A549 (cell line): ENCODE measurements at regions not wholly inside any gene's neighbourhood (a gene's known extent, or its start where the extent isn't known, plus 50 kb on each side); places are given as distances from the start of the nearest gene placed in this dataset.

Experiments
- ATAC-seq, 2 experiments: fragments of 200-7000 bp in 1 of 2; fragments of >200 bp in 1 of 2; cut with Nextera tagmentation in 1 of 2; cut with Tn5 transposase in 1 of 2; 3 replicates each; pipeline versions ENCODE4 v1.8.0 to v1.9.1; 2018 to 2020; ENCODE audit warnings: mild to moderate bottlenecking in 1 of 2, moderate library complexity in 1 of 2
- CTCF ChIA-PET: fragments of 300-600 bp; sonication (Branson Sonifier 250); formaldehyde crosslinking; extraction: SDS; loops from one replicate; lab custom pipeline; 2021; ENCODE audit warnings: antibody characterized with exemption, inconsistent platforms; lab: Yijun Ruan, JAX
- POLR2A ChIA-PET: fragments of 350-600 bp; formaldehyde crosslinking; extraction: SDS; loops from one replicate; lab custom pipeline; 2021; ENCODE audit warnings: antibody characterized with exemption, inconsistent platforms; lab: Yijun Ruan, JAX
- DNase-seq, 2 experiments: peaks; one replicate each; pipeline versions ENCODE4 v3.0.0 to v3.0.0-alpha.2; 2011 to 2016; ENCODE audit warnings: low read depth in 1 of 2, low spot score in 1 of 2
- FAIRE-seq: peaks from 2 replicates; lab custom pipeline; 2011; peaks lifted over from hg19 to GRCh38; lab: Jason Lieb, UNC
- H3K27ac ChIP-seq, 2 experiments: fragments of >200 bp; sonication (Bioruptor Twin); formaldehyde crosslinking; 3 replicates each; pipeline ENCODE4 v1.5.1; 2016 to 2017
- H3K4me1 ChIP-seq: fragments of >200 bp; sonication (Bioruptor Twin); formaldehyde crosslinking; 3 replicates; pipeline ENCODE4 v1.6.1; 2016
- H3K4me2 ChIP-seq: fragments of >200 bp; sonication (Bioruptor Twin); formaldehyde crosslinking; 3 replicates; pipeline ENCODE4 v1.6.1; 2016
- H3K4me3 ChIP-seq: fragments of >200 bp; sonication (Bioruptor Twin); formaldehyde crosslinking; 3 replicates; pipeline ENCODE4 v1.5.1; 2016
- H3K9me3 ChIP-seq: fragments of >200 bp; sonication (Bioruptor Twin); formaldehyde crosslinking; 3 replicates; pipeline ENCODE4 v1.6.1; 2016
- CBX2 ChIP-seq: fragments of 200-600 bp; sonication (generic); IDR thresholded peaks from 2 replicates; pipeline ENCODE4 v1.6.1; 2016; ENCODE audit warnings: low read depth, mild to moderate bottlenecking, borderline replicate concordance
- CBX8 ChIP-seq: fragments of 200-600 bp; sonication (generic); IDR thresholded peaks from 2 replicates; pipeline ENCODE4 v1.6.1; 2016
- CEBPB ChIP-seq, 2 experiments: fragments of >200 bp in 1 of 2; sonication (Bioruptor Twin) in 1 of 2; formaldehyde crosslinking in 1 of 2; IDR thresholded peaks; 2 replicates each; pipeline ENCODE4 v1.6.1; 2012 to 2016
- E2F6 ChIP-seq: IDR thresholded peaks from 2 replicates; pipeline ENCODE4 v1.6.1; 2012; ENCODE audit warnings: low read depth, borderline replicate concordance
- EHMT2 ChIP-seq: fragments of 200-600 bp; sonication (generic); IDR thresholded peaks from 2 replicates; pipeline ENCODE4 v1.6.1; 2016; ENCODE audit warnings: antibody characterized with exemption, low read depth, mild to moderate bottlenecking, moderate library complexity
- ELK1 ChIP-seq: fragments of 150-350 bp; IDR thresholded peaks from 2 replicates; pipeline ENCODE4 v1.6.1; 2014; ENCODE audit warnings: low read depth, mild to moderate bottlenecking, low read length
- FOSL2 ChIP-seq, 2 experiments: fragments of 450-650 bp in 1 of 2; fragments of >200 bp in 1 of 2; sonication (Bioruptor Twin) in 1 of 2; formaldehyde crosslinking; IDR thresholded peaks; 2 replicates each; pipeline versions ENCODE4 v1.5.0 to v1.6.1; 2016 to 2020; ENCODE audit warnings: mild to moderate bottlenecking in 1 of 2, moderate library complexity in 1 of 2
- FOXS1 ChIP-seq: fragments of 250-450 bp; sonication (Bioruptor Pico); IDR thresholded peaks from 2 replicates; pipeline ENCODE4 v1.5.0; 2020; ENCODE audit warnings: mild to moderate bottlenecking, moderate library complexity
- HOXB13 ChIP-seq: fragments of 250-450 bp; sonication (Bioruptor Pico); IDR thresholded peaks from 2 replicates; pipeline ENCODE4 v1.5.0; 2020; ENCODE audit warnings: low read depth, mild to moderate bottlenecking, moderate library complexity
- MAX ChIP-seq: IDR thresholded peaks from 2 replicates; pipeline ENCODE4 v1.6.1; 2012
- MAZ ChIP-seq: fragments of 150-350 bp; IDR thresholded peaks from 2 replicates; pipeline ENCODE4 v1.6.1; 2014; ENCODE audit warnings: antibody characterized with exemption, low read depth, low read length, borderline replicate concordance
- POLR2A ChIP-seq: IDR thresholded peaks from 2 replicates; pipeline ENCODE4 v1.6.1; 2012; ENCODE audit warnings: mild to moderate bottlenecking, low read length
- RAD21 ChIP-seq, 2 experiments: fragments of >200 bp in 1 of 2; sonication (Bioruptor Twin) in 1 of 2; formaldehyde crosslinking in 1 of 2; IDR thresholded peaks in 1 of 2; conservative IDR thresholded peaks in 1 of 2; 2 replicates in 1 of 2; 3 replicates in 1 of 2; pipeline ENCODE4 v1.6.1; 2012 to 2018; ENCODE audit warnings: inconsistent platforms in 1 of 2
- RARB ChIP-seq: fragments of 250-450 bp; sonication (Bioruptor Pico); IDR thresholded peaks from 2 replicates; pipeline ENCODE4 v1.8.0; 2021; ENCODE audit warnings: mild to moderate bottlenecking, moderate library complexity
- RFX5 ChIP-seq: fragments of 450-650 bp; IDR thresholded peaks from 2 replicates; pipeline ENCODE4 v1.7.1; 2014; ENCODE audit warnings: antibody characterized with exemption, mild to moderate bottlenecking, moderate library complexity
- RNF2 ChIP-seq: fragments of 200-600 bp; sonication (generic); IDR thresholded peaks from 2 replicates; pipeline ENCODE4 v1.6.1; 2016; ENCODE audit warnings: low read depth, mild to moderate bottlenecking, antibody characterized with exemption, moderate library complexity, borderline replicate concordance
- ZC3H11A ChIP-seq: fragments of 450-650 bp; IDR thresholded peaks from 2 replicates; pipeline ENCODE4 v1.6.1; 2014; ENCODE audit warnings: antibody characterized with exemption, mild to moderate bottlenecking
- ZNF302 ChIP-seq: fragments of 250-450 bp; sonication (Bioruptor Pico); IDR thresholded peaks from 2 replicates; pipeline ENCODE4 v1.9.0; 2021; ENCODE audit warnings: inconsistent platforms, mild to moderate bottlenecking, moderate library complexity
- WGBS: methylation state at CpG from one replicate; pipeline ENCODE4 v1.1.6; 2017; ENCODE audit errors: missing lambda C conversion rate; 5-methylcytosine and 5-hydroxymethylcytosine counted together

- TF ChIP-seq MAX (no peak), RAD21 (conservative IDR thresholded peaks at IDR 0.05 in 1 of 2, IDR thresholded peaks at IDR 0.05 in 1 of 2) (no peak), POLR2A (no peak), FOXS1 (no peak)
Measured at GRCh38 chr3:78046566-78046965, 1006.7 kb downstream of the ROBO2 start (continued).

GRCh38 chr3:78048698-78049097, 1008.8 kb downstream of the ROBO2 start:
- Histone ChIP-seq H3K9me3 (no peaks in the 10 kb centered on the region), H3K4me3 (no peak overlapping the region), H3K27ac (no peak overlapping the region), H3K4me2 (peak overlapping the region; percentile 51), H3K4me1 (no peaks in the 10 kb centered on the region)
- CTCF ChIA-PET: no interaction called here
- DNase-seq: no peak
- WGBS: 5% methylated on average over 3 of the region's 3 CpGs
- TF ChIP-seq RNF2 (no peak), MAZ (no peak), EHMT2 (no peak), RFX5 (no peak), HOXB13 (CRISPR knock-in tag) (no peak), RAD21 (conservative IDR thresholded peaks at IDR 0.05 in 1 of 2, IDR thresholded peaks at IDR 0.05 in 1 of 2) (no peak)
- no peak for FAIRE-seq
- POLR2A ChIA-PET: no interaction called here
- ATAC-seq: no peak

- ATAC-seq (no peak), DNase-seq (no peak), FAIRE-seq (no peak)
- Histone ChIP-seq H3K4me1 (no peaks in the 10 kb centered on the region), H3K4me3 (no peak overlapping the region), H3K4me2 (no peak overlapping the region), H3K27ac (no peak overlapping the region), H3K9me3 (no peaks in the 10 kb centered on the region)
- ChIA-PET CTCF (no interaction called here), POLR2A (no interaction called here)
- TF ChIP-seq RARB: no peak
- no peak for TF ChIP-seq EHMT2
- 11% methylated on average over 4 of the region's 4 CpGs for WGBS
Measured at GRCh38 chr3:78049521-78049920, 1009.6 kb downstream of the ROBO2 start.

GRCh38 chr3:78050276-78051065, 1010.6 kb downstream of the ROBO2 start:
- H3K4me1 ChIP-seq: no peaks in the 10 kb centered on the region
- no peak overlapping the region for H3K27ac ChIP-seq
- no peak for FAIRE-seq
- ChIA-PET POLR2A (no interaction called here), CTCF (no interaction called here)
- no peak overlapping the region for H3K4me3 ChIP-seq
- DNase-seq: no peak
- H3K9me3 ChIP-seq: no peaks in the 10 kb centered on the region
- no peak for TF ChIP-seq FOSL2 (IDR thresholded peaks at IDR 0.05)
- TF ChIP-seq FOSL2 (CRISPR knock-in tag; IDR thresholded peaks at IDR 0.05): no peak
- 15% methylated on average over 4 of the region's 4 CpGs for WGBS
- no peak overlapping the region for H3K4me2 ChIP-seq
- ATAC-seq: no peak

GRCh38 chr3:78052746-78053145, 1012.8 kb downstream of the ROBO2 start:
- FAIRE-seq: no peak
- no peak overlapping the region for H3K4me2 ChIP-seq
- H3K4me1 ChIP-seq: no peaks in the 10 kb centered on the region
- TF ChIP-seq CEBPB (IDR thresholded peaks at IDR 0.05) (no peak), FOSL2 (IDR thresholded peaks at IDR 0.05) (no peak), FOSL2 (CRISPR knock-in tag; IDR thresholded peaks at IDR 0.05) (no peak), RARB (no peak), ZC3H11A (no peak), CBX2 (no peak), ZNF302 (CRISPR knock-in tag) (no peak), E2F6 (no peak), CBX8 (no peak), ELK1 (no peak)
- ATAC-seq: no peak
- POLR2A ChIA-PET: no interaction called here
- WGBS: 16% methylated on average over 8 of the region's 8 CpGs
- DNase-seq: no peak
- CTCF ChIA-PET: no interaction called here
- no peaks in the 10 kb centered on the region for H3K9me3 ChIP-seq
- H3K27ac ChIP-seq: no peak overlapping the region
- no peak overlapping the region for H3K4me3 ChIP-seq
